Nephron progenitor cell (in vitro differentiated cells): ENCODE measurements at regions not wholly inside any gene's neighbourhood (a gene's known extent, or its start where the extent isn't known, plus 50 kb on each side); places are given as distances from the start of the nearest gene placed in this dataset.

Source experiments
- DNase-seq: peaks from one replicate; pipeline ENCODE4 v3.0.0; 2021
- H3K27ac Mint-ChIP-seq: 2 replicates; pipeline ENCODE4 v1.8.0; 2021; ENCODE audit warnings: mild to moderate bottlenecking, moderate library complexity, mixed read lengths
- H3K27me3 Mint-ChIP-seq: 2 replicates; pipeline ENCODE4 v1.8.0; 2021; ENCODE audit warnings: mild to moderate bottlenecking, low read depth, mixed read lengths; ENCODE audit not compliant: poor library complexity
- H3K36me3 Mint-ChIP-seq: 2 replicates; pipeline ENCODE4 v1.8.0; 2021; ENCODE audit warnings: low read depth, mixed read lengths
- H3K4me1 Mint-ChIP-seq: 2 replicates; pipeline ENCODE4 v1.8.0; 2021; ENCODE audit warnings: mixed read lengths
- H3K4me3 Mint-ChIP-seq: 2 replicates; pipeline ENCODE4 v1.8.0; 2021; ENCODE audit warnings: mild to moderate bottlenecking, moderate library complexity, mixed read lengths
- H3K9me3 Mint-ChIP-seq: 2 replicates; pipeline ENCODE4 v1.8.0; 2021; ENCODE audit warnings: mild to moderate bottlenecking, moderate library complexity, mixed read lengths
- CTCF ChIP-seq: fragments of 200-600 bp; sonication (generic); IDR thresholded peaks from 2 replicates; pipeline ENCODE4 v1.5.0; 2021; ENCODE audit warnings: antibody characterized with exemption

- Mint-ChIP-seq H3K27me3 (no peaks in the 10 kb centered on the region), H3K4me3 (no peak overlapping the region), H3K27ac (no peak overlapping the region), H3K9me3 (no peaks in the 10 kb centered on the region), H3K4me1 (no peaks in the 10 kb centered on the region), H3K36me3 (no peaks in the 10 kb centered on the region)
- no peak for DNase-seq
- no peak for TF ChIP-seq CTCF
Measured at GRCh38 chr3:74288761-74289160, 325.7 kb downstream of the CNTN3 start.

GRCh38 chr3:74287557-74287956, 326.9 kb downstream of the CNTN3 start:
- Mint-ChIP-seq H3K4me1 (no peaks in the 10 kb centered on the region), H3K27ac (no peak overlapping the region)

GRCh38 chr3:74282202-74282601, 332.3 kb downstream of the CNTN3 start:
- Mint-ChIP-seq H3K27ac (no peak overlapping the region), H3K4me1 (no peaks in the 10 kb centered on the region), H3K27me3 (peaks cover 4% of the 10 kb centered on the region), H3K36me3 (no peaks in the 10 kb centered on the region), H3K4me3 (no peak overlapping the region), H3K9me3 (peaks cover 25% of the 10 kb centered on the region)
- no peak for DNase-seq
- TF ChIP-seq CTCF, result no peak

More at GRCh38 chr3:74287557-74287956, 326.9 kb downstream of the CNTN3 start:
- no peaks in the 10 kb centered on the region for H3K9me3 Mint-ChIP-seq
- no peak for DNase-seq
- TF ChIP-seq CTCF, result no peak
- no peak overlapping the region for H3K4me3 Mint-ChIP-seq
- no peaks in the 10 kb centered on the region for H3K36me3 Mint-ChIP-seq
- no peaks in the 10 kb centered on the region for H3K27me3 Mint-ChIP-seq

- Mint-ChIP-seq H3K27me3 (peaks cover 4% of the 10 kb centered on the region), H3K4me1 (no peaks in the 10 kb centered on the region), H3K27ac (no peak overlapping the region)
Measured at GRCh38 chr3:74281705-74282104, 332.8 kb downstream of the CNTN3 start.

GRCh38 chr3:74273555-74274402, 340.7 kb downstream of the CNTN3 start:
- TF ChIP-seq CTCF, result no peak
- peaks cover 12% of the 10 kb centered on the region for H3K4me1 Mint-ChIP-seq
- H3K27ac Mint-ChIP-seq, result no peak overlapping the region
- peaks cover 4% of the 10 kb centered on the region for H3K27me3 Mint-ChIP-seq
- H3K4me3 Mint-ChIP-seq, result no peak overlapping the region
- H3K36me3 Mint-ChIP-seq, result no peaks in the 10 kb centered on the region
- peaks cover 24% of the 10 kb centered on the region for H3K9me3 Mint-ChIP-seq
- DNase-seq, result no peak

More at GRCh38 chr3:74281705-74282104, 332.8 kb downstream of the CNTN3 start:
- no peak overlapping the region for H3K4me3 Mint-ChIP-seq
- DNase-seq, result no peak
- peaks cover 30% of the 10 kb centered on the region for H3K9me3 Mint-ChIP-seq
- TF ChIP-seq CTCF, result no peak
- H3K36me3 Mint-ChIP-seq, result no peaks in the 10 kb centered on the region

- no peak overlapping the region for H3K4me3 Mint-ChIP-seq
- H3K27ac Mint-ChIP-seq, result no peak overlapping the region
- H3K9me3 Mint-ChIP-seq, result peaks cover 18% of the 10 kb centered on the region
- peaks cover 3% of the 10 kb centered on the region for H3K27me3 Mint-ChIP-seq
- no peaks in the 10 kb centered on the region for H3K36me3 Mint-ChIP-seq
- H3K4me1 Mint-ChIP-seq, result peaks cover 12% of the 10 kb centered on the region
- no peak for TF ChIP-seq CTCF
- DNase-seq, result no peak
Measured at GRCh38 chr3:74273091-74273490, 341.4 kb downstream of the CNTN3 start.
